Choroid plexus epithelial cell (primary cell): ENCODE measurements at regions not wholly inside any gene's neighbourhood (a gene's known extent, or its start where the extent isn't known, plus 50 kb on each side); places are given as distances from the start of the nearest gene placed in this dataset.

ENCODE experiments used
- DNase-seq: peaks from one replicate; pipeline ENCODE4 v3.0.0-alpha.2; 2010; ENCODE audit warnings: low read depth
- H3K4me3 ChIP-seq: 2 replicates; pipeline ENCODE4 v1.5.1; 2011; ENCODE audit warnings: low read depth, mild to moderate bottlenecking, control low read depth, low read length, moderate library complexity
- CTCF ChIP-seq: conservative IDR thresholded peaks from 2 replicates; pipeline ENCODE4 v1.5.1; 2011; ENCODE audit warnings: low read depth, mild to moderate bottlenecking, control low read depth, inconsistent platforms, low read length, moderate library complexity

DNA sequence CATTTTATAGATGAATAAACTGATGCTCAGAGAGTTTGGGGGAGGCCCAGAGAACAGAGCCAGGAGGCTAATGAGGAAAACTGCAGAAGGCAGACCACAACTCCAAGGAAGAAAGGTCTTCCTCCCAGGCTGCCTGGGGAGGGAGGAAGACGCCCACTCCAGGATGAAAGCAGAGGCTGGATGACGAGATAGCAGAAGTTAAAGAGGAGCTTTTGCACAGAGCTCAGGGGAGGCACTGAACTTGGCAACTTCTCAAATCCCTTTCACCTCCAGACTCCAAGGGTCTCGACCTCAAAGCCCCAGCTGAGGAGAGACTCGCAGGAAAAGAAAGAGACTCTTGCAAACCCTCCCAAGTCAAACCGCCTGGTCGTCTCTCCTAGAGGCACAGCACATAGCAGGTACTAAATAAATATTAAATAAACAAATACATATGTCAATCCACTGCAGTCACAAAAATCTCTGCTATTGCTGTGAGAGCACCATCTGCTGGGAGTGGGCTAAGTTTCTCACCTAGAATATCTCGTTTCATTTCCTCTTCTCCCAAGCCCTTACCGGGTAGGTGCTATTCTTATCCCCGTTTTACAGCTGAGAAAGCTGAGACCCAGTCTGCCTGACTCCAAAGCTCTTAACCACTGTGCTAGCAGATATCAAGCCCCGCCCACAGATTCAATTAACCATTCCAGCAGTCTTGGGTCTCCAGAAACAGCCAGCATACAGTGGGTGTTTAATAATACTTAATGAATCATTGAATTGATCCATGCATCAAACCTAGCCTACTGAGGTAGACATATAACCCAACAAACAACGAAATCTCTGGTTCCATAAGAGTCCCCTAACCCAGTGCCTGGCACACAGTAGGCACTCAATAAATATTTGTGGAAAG, 97.8 kb upstream of the HAND1 start:
- no peak overlapping the region for H3K4me3 ChIP-seq
- DNase-seq, result peak; percentile 21
- peak; percentile 42 for TF ChIP-seq CTCF

- H3K4me3 ChIP-seq, result no peak overlapping the region
- no peak for TF ChIP-seq CTCF
- no peak for DNase-seq
Measured at GRCh38 chr5:154573011-154573410, 95.0 kb upstream of the HAND1 start.

GRCh38 chr5:154571325-154572035, 93.5 kb upstream of the HAND1 start:
- TF ChIP-seq CTCF, result no peak
- DNase-seq, result no peak

GRCh38 chr5:154570572-154571324, 92.7 kb upstream of the HAND1 start:
- no peak for DNase-seq
- TF ChIP-seq CTCF, result no peak
- no peak overlapping the region for H3K4me3 ChIP-seq

More at GRCh38 chr5:154571325-154572035, 93.5 kb upstream of the HAND1 start:
- H3K4me3 ChIP-seq, result no peak overlapping the region

- no peak overlapping the region for H3K4me3 ChIP-seq
- DNase-seq, result no peak
- no peak for TF ChIP-seq CTCF
Measured at GRCh38 chr5:154568589-154568988, 90.6 kb upstream of the HAND1 start.

- no peak for TF ChIP-seq CTCF
Measured at GRCh38 chr5:154567155-154567554, 89.1 kb upstream of the HAND1 start.

More at GRCh38 chr5:154567155-154567554, 89.1 kb upstream of the HAND1 start:
- no peak overlapping the region for H3K4me3 ChIP-seq
- no peak for DNase-seq
